Endothelial cell of umbilical vein (primary cell): ENCODE measurements at regions not wholly inside any gene's neighbourhood (a gene's known extent, or its start where the extent isn't known, plus 50 kb on each side); places are given as distances from the start of the nearest gene placed in this dataset.

Experiments
- BruUV-seq: library from RNA; stranded (reverse); fragments of 400-500 nt; replicated peaks from 2 replicates; lab custom pipeline; 2021; lab: Mats Ljungman, UMichigan
- CTCF ChIA-PET: fragments of 300-600, 350-600 bp; sonication (Branson Sonifier 250); formaldehyde crosslinking; loops from one replicate; lab custom pipeline; 2021; ENCODE audit warnings: antibody characterized with exemption, inconsistent platforms; lab: Charles Lee
- POLR2A ChIA-PET: fragments of 300-600, 350-600 bp; sonication (Branson Sonifier 250); formaldehyde crosslinking; loops from one replicate; lab custom pipeline; 2021; ENCODE audit warnings: antibody characterized with exemption, inconsistent platforms; lab: Charles Lee
- DNase-seq: peaks from one replicate; pipeline ENCODE4 v3.0.0-alpha.2; 2011; ENCODE audit warnings: low read depth, low spot score
- FAIRE-seq: peaks from 2 replicates; lab custom pipeline; 2011; peaks lifted over from hg19 to GRCh38; lab: Jason Lieb, UNC
- H2AFZ ChIP-seq: 2 replicates; pipeline ENCODE4 v1.6.0; 2012; ENCODE audit warnings: low read depth, low read length, control low read depth, inconsistent platforms
- H3K27ac ChIP-seq: 2 replicates; pipeline ENCODE4 v1.5.1; 2011; ENCODE audit warnings: low read depth, mild to moderate bottlenecking, control low read depth, low read length, moderate library complexity; ENCODE audit not compliant: insufficient read depth
- H3K27me3 ChIP-seq, 2 experiments: 2 replicates each; pipeline versions ENCODE4 v1.6.0 to v1.6.1; 2011; ENCODE audit warnings: low read length in 2 of 2, mixed read lengths in 1 of 2; ENCODE audit not compliant: control insufficient read depth in 2 of 2, insufficient read depth in 2 of 2
- H3K36me3 ChIP-seq, 2 experiments: 2 replicates in 1 of 2; 3 replicates in 1 of 2; pipeline ENCODE4 v1.5.1; 2011; ENCODE audit warnings: low read length in 2 of 2, mild to moderate bottlenecking in 1 of 2, moderate library complexity in 1 of 2; ENCODE audit not compliant: control insufficient read depth in 2 of 2, insufficient read depth in 2 of 2; ENCODE audit errors: extremely low read depth in 1 of 2
- H3K4me1 ChIP-seq: 3 replicates; pipeline ENCODE4 v1.5.1; 2011; ENCODE audit warnings: mild to moderate bottlenecking, low read length; ENCODE audit not compliant: control insufficient read depth, insufficient read depth; ENCODE audit errors: extremely low read depth
- H3K4me2 ChIP-seq: 2 replicates; pipeline ENCODE4 v1.6.1; 2011; ENCODE audit warnings: low read length, control low read depth, mixed read lengths; ENCODE audit not compliant: insufficient read depth
- H3K4me3 ChIP-seq, 3 experiments: fragments of 200-600 bp in 1 of 3; sonication (generic), shearing (Covaris generic) in 1 of 3; replicated peaks in 1 of 3; 2 replicates each; pipeline ENCODE4 v1.5.1; 2011 to 2016; ENCODE audit warnings: control low read depth in 3 of 3, low read length in 3 of 3, mild to moderate bottlenecking in 2 of 3, inconsistent platforms in 1 of 3, low read depth in 1 of 3, moderate library complexity in 1 of 3; ENCODE audit not compliant: insufficient read depth in 1 of 3
- H3K79me2 ChIP-seq: 2 replicates; pipeline ENCODE4 v1.6.0; 2012; ENCODE audit warnings: low read length, inconsistent platforms; ENCODE audit not compliant: control insufficient read depth, insufficient read depth
- H3K9ac ChIP-seq: replicated peaks from 2 replicates; pipeline ENCODE3; 2011; ENCODE audit warnings: low read length, control low read depth; ENCODE audit not compliant: insufficient read depth; ENCODE audit errors: extremely low read depth
- H3K9me1 ChIP-seq: replicated peaks from 3 replicates; pipeline ENCODE4 v1.6.0; 2011; ENCODE audit warnings: mild to moderate bottlenecking, low read length; ENCODE audit not compliant: control insufficient read depth, insufficient read depth; ENCODE audit errors: extremely low read depth
- H3K9me3 ChIP-seq: replicated peaks from 2 replicates; pipeline ENCODE4 v1.5.1; 2012; ENCODE audit warnings: low read length, inconsistent platforms; ENCODE audit not compliant: control insufficient read depth, insufficient read depth
- H4K20me1 ChIP-seq: replicated peaks from 2 replicates; pipeline ENCODE3; 2011; ENCODE audit warnings: mild to moderate bottlenecking, low read length; ENCODE audit not compliant: control insufficient read depth, insufficient read depth; ENCODE audit errors: extremely low read depth
- CTCF ChIP-seq, 2 donors: IDR thresholded peaks; 1 replicate in 1 of 2; 2 replicates in 1 of 2; pipeline ENCODE4 v1.5.1; 2011; ENCODE audit warnings: low read length in 2 of 2, mild to moderate bottlenecking in 2 of 2, moderate library complexity in 2 of 2, control low read depth in 1 of 2, inconsistent platforms in 1 of 2, low read depth in 1 of 2; ENCODE audit not compliant: insufficient read depth in 1 of 2; ENCODE audit errors: extremely low read depth in 1 of 2
- EZH2 ChIP-seq: IDR thresholded peaks from 2 replicates; pipeline ENCODE4 v1.6.1; 2012; ENCODE audit warnings: borderline replicate concordance, low read depth, mild to moderate bottlenecking, moderate library complexity, low read length, inconsistent platforms; ENCODE audit not compliant: severe bottlenecking
- GATA2 ChIP-seq: IDR thresholded peaks from 2 replicates; pipeline ENCODE4 v1.7.0; 2011; ENCODE audit warnings: low read depth, mild to moderate bottlenecking, moderate library complexity, mixed read lengths, low read length; ENCODE audit not compliant: insufficient read length, insufficient read depth
- JUN ChIP-seq: IDR thresholded peaks from 2 replicates; pipeline ENCODE4 v1.6.1; 2011; ENCODE audit warnings: borderline replicate concordance, low read depth; ENCODE audit not compliant: insufficient read length, insufficient read depth
- MYC ChIP-seq: IDR thresholded peaks from one replicate; pipeline ENCODE4 v1.6.1; 2011; ENCODE audit warnings: mild to moderate bottlenecking, low read depth, low read length
- POLR2AphosphoS5 ChIP-seq: IDR thresholded peaks from 2 replicates; pipeline ENCODE4 v1.6.1; 2012; ENCODE audit warnings: low read depth, mild to moderate bottlenecking, control low read depth, low read length, moderate library complexity; ENCODE audit not compliant: insufficient read depth
- dilution Hi-C: fragments of 300-500 bp; cut with MboI; formaldehyde crosslinking; loops from one replicate; pipeline ENCODE4 v1.15.0; 2019; ENCODE audit warnings: low sequenced_read_pairs; ENCODE audit not compliant: extremely low pct_ligation_motif_present
- intact Hi-C: fragments of 100-400 bp; cut with micrococcal nuclease; formaldehyde crosslinking; loops from one replicate; pipeline ENCODE4 v1.10.0; 2022

DNA sequence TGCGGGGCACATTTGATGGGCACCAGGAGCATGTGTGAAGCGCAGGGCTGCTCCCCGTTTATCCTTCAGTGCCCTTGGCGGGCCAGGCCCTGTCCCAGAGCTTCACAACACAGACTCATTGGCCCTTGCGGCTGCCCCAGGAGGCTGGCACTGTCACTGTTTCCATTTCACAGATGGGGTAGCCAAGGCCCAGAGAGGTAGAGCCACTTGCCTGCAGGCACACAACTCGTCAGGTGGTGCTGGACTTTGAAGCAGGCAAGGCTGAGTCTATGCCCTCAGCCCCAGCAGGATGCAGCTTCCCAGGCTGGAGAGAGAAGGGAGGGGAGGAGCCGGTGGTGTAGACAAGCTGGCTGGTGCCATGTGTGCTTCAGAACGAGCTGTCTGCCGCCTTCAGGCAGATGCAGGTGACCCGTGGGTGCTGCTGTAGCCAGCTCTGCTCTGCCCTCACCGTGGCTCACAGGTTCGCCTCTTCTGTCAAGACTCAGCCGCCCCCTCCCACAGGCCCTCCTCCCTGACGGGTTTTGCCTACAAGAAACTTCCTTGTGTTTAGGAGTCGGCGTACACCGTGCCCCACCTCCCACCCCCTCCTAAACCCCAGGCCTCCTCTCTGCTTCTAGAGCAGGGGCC lies 232.3 kb upstream of the CIBAR2 start:
- ChIA-PET POLR2A (no interaction called here), CTCF (interaction anchor here (0.6 to 1.2 kb wide), 2 partner anchors 10 to 272 kb away, joined by 3 to 4 read pairs; no protein-coding TSS in a partner anchor)
- FAIRE-seq = no peak

More for the DNA sequence above, 232.3 kb upstream of the CIBAR2 start:
- Histone ChIP-seq H3K4me3 (no peak overlapping the region), H3K27ac (no peak overlapping the region), H2AFZ (no peak overlapping the region), H3K4me2 (no peak overlapping the region), H3K4me1 (no peaks in the 10 kb centered on the region), H3K9ac (no peak overlapping the region), H3K9me1 (no peaks in the 10 kb centered on the region), H3K27me3 (no peaks in the 10 kb centered on the region), H4K20me1 (no peaks in the 10 kb centered on the region), H3K9me3 (no peaks in the 10 kb centered on the region), H3K36me3 (no peaks in the 10 kb centered on the region), H3K79me2 (no peaks in the 10 kb centered on the region)
- DNase-seq = no peak
- intact Hi-C loops = no loop called here
- TF ChIP-seq EZH2 (no peak), GATA2 (no peak), MYC (no peak), CTCF (IDR thresholded peaks at IDR 0.05; ENCODE audit: extremely low read depth in 1 of 2, insufficient read depth in 1 of 2, low read depth in 1 of 2, low read length in 2 of 2) (no peak), POLR2AphosphoS5 (no peak), JUN (no peak)
- no TSS peak for BruUV-seq
- dilution Hi-C loops = no loop called here
